ENCODE measurements at regions not wholly inside any gene's neighbourhood (a gene's known extent, or its start where the extent isn't known, plus 50 kb on each side); places are given as distances from the start of the nearest gene placed in this dataset.
"Not testable (repeated sequence)": the region's sequence is repeated elsewhere in the genome, so short reads cannot be mapped to it uniquely, and the experiment has no call there.

DNA sequence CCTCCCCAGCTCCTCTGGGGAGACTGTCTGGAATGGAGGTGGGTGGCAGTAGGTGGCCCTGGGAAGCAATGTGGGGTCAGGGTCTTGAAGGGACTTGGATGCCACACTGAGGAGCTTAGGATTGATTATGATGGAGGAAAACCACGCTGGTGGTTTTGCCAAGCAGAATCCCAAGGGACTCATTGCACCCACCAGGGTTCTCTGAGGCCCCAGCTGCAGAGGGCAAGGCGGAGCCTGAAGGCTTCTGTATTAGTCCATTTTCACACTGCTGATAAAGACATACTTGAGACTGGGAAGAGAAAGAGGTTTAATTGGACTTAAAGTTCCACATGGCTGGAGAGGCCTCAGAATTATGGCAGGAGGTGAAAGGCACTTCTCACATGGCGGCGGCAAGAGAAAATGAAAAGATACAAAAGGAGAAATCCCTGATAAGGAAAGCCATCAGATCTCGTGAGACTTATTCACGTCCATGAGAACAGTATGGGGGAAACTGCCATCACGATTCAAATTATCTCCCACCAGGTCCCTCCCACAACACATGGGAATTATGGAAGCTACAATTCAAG lies 87.2 kb upstream of the YWHAQ start:
- TF ChIP-seq, protein P1, sequence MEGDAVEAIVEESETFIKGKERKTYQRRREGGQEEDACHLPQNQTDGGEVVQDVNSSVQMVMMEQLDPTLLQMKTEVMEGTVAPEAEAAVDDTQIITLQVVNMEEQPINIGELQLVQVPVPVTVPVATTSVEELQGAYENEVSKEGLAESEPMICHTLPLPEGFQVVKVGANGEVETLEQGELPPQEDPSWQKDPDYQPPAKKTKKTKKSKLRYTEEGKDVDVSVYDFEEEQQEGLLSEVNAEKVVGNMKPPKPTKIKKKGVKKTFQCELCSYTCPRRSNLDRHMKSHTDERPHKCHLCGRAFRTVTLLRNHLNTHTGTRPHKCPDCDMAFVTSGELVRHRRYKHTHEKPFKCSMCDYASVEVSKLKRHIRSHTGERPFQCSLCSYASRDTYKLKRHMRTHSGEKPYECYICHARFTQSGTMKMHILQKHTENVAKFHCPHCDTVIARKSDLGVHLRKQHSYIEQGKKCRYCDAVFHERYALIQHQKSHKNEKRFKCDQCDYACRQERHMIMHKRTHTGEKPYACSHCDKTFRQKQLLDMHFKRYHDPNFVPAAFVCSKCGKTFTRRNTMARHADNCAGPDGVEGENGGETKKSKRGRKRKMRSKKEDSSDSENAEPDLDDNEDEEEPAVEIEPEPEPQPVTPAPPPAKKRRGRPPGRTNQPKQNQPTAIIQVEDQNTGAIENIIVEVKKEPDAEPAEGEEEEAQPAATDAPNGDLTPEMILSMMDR (IDR thresholded peaks at IDR 0.05; ENCODE audit: borderline replicate concordance, insufficient read depth, low read depth, low read length): no peak
- no peak overlapping the region for H3K4me3 ChIP-seq (ENCODE audit: low read depth, low read length)

DNA sequence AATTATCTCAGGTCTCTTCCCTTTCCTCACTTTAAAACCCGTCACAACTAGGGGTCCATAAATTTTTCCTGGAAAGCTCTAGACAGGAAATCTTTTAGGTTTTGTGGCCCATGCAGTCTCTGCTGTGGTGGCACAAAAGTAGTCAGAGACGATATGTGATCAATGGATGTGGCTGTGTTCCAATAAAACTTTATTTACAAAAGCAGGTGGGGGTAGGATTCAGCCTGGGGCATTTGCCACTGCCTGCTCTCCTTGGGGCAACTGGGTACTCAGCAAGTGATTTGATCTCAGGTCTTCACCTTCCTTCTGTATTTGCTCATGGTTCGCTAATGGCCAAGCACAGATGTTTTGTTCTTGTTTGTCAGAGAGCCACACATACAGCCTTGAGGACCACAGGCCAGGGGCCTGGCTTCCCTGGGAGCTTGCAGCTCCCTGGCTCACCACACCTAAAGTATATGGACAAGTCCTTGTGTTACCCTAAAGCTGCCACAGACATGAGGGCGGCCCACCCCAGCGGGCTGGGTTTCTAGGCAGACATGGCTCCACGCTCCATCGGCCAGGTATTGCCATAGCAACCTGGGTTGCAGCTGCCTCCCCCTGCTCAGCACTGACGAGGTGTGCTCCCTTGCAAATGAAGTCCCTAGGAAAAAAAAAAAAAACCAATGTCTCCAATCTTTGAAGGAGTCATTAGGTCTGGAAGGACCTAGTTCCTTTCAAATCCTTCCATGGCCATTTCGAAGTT lies 89.7 kb upstream of the YWHAQ start:
- TF ChIP-seq, protein P1 (IDR thresholded peaks at IDR 0.05; ENCODE audit: borderline replicate concordance, insufficient read depth, low read depth, low read length): no peak
- H3K4me3 ChIP-seq (ENCODE audit: low read depth, low read length): no peak overlapping the region

DNA sequence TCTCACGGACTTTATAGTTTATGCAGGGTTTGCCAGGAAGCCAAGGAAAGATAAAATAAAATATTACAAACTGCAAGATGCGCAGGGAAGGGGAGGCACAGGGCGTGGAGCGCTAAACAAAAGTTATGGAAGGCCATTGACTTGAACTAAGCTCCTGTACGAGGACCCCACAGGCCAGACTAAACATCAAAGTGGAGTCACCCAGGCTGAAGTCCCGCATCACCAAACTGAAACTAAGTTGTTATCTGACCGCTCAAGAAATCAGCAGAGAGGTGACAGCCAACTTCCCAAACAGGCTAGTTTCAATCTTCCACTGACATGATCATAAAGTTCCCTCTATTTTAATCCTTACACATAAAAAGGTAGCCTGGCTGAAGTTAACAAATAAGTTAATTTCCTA lies 90.5 kb upstream of the YWHAQ start:
- H3K4me3 ChIP-seq (ENCODE audit: low read depth, low read length): no peak overlapping the region
- TF ChIP-seq, protein P1 (IDR thresholded peaks at IDR 0.05; ENCODE audit: borderline replicate concordance, insufficient read depth, low read depth, low read length): no peak

DNA sequence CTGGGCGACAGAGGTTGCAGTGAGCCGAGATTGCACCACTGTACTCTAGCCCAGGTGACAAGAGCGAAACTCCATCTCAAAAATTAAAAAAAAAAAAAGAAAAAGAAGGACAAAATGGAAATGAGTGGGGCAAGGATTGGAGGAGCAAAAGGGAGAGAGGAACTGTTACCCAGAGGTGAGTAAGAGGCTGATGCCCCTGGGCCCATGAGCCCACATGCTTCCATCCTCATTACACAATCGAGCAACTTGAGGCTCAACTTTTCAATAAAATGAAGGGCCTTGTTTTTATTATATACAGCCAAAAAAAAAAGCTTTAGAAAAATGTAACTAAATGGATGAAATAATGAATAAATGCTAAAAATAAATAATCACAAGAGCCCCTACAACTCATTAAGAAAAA lies 91.7 kb upstream of the YWHAQ start:
- H3K4me3 ChIP-seq (ENCODE audit: low read depth, low read length): no peak overlapping the region
- TF ChIP-seq, protein P1 (IDR thresholded peaks at IDR 0.05; ENCODE audit: borderline replicate concordance, insufficient read depth, low read depth, low read length): no peak

DNA sequence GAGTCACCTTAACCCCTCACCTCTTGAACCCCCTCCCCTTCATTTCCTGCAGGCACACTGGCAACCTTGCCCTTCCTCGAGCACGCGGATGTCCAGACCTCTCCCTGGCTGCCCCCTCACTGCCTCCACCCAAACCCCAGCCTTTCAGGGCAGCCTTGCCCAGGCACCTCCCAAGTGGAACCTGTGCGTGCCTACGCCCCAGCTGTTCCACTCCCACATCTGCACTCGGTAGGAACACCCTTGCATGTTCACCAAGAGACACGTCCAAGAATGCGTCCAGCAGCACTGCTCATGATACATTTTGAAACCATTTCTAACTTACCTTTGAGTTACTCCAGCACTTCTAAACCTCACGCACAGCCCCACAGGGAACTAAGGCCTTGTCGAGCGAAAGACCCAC lies 93.8 kb upstream of the YWHAQ start:
- H3K4me3 ChIP-seq (ENCODE audit: low read depth, low read length): no peak overlapping the region
- TF ChIP-seq, protein P1 (IDR thresholded peaks at IDR 0.05; ENCODE audit: borderline replicate concordance, insufficient read depth, low read depth, low read length): no peak

DNA sequence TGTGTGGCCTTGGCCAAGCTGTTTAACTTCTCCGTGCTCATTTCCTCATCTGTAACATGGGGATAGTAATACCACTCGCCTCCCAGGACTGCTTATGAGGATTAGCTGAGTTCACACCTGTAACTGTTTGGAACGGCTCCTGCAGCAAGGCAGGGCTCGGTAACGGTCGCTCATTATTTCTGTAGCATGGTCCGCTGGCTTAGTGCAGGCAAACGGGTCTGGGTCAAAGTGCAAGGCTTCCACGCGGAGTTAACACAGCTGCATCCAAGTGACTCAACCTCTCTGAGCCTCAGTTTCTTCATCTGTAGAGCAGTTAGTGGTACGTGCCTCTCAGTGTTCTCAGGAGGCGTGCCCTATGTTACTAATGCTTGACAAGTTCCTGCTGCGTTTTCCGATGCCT lies 94.3 kb upstream of the YWHAQ start:
- H3K4me3 ChIP-seq (ENCODE audit: low read depth, low read length): no peak overlapping the region
- TF ChIP-seq, protein P1 (IDR thresholded peaks at IDR 0.05; ENCODE audit: borderline replicate concordance, insufficient read depth, low read depth, low read length): no peak

DNA sequence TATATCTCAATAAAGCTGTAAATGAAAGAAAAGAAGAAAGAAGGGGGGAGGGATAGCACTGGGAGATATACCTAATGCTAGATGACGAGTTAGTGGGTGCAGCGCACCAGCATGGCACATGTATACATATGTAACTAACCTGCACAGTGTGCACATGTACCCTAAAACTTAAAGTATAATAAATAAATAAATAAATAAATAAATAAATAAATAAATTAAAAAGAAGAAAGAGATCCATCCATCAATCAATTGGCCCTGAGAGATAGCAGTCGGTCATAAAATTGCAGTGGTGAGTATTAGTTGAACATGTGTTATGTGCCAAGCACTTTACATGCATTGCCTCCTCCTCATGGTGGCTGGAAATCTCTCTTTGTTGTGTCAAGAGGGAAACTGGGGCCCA lies 95.2 kb upstream of the YWHAQ start:
- not testable (repeated sequence) for H3K4me3 ChIP-seq (ENCODE audit: low read depth, low read length)

DNA sequence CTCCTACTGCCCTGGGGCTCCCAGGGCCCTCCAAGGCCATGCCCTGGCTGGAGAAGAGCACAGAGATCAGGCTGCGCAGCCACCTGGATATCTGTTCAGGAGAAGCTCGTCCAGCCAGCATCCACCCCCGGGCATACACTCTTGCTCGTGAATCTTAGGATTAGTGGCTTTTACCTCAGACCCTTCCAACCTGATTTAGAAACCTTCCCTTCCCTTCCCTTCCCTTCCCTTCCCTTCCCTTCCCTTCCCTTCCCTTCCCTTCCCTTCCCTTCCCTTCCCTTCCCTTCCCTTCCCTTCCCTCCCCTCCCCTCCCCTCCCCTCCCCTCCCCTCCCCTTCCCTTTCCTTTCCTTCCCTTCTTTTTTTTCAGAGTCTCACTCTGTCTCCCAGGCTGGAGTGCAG lies 99.7 kb upstream of the YWHAQ start:
- not testable (repeated sequence) for H3K4me3 ChIP-seq (ENCODE audit: low read depth, low read length)

Measured in GM12875 (cell line).